ENCODE measurements at regions not wholly inside any gene's neighbourhood (a gene's known extent, or its start where the extent isn't known, plus 50 kb on each side); places are given as distances from the start of the nearest gene placed in this dataset.

- POLR2A ChIA-PET, result no interaction called here
Observed at GRCh38 chr2:220509966-220510365, 882.5 kb downstream of the SLC4A3 start.

GRCh38 chr2:220510668-220511067, 883.2 kb downstream of the SLC4A3 start:
- POLR2A ChIA-PET, result no interaction called here
- H3K27me3 Mint-ChIP-seq, result no peaks in the 10 kb centered on the region
- no peak overlapping the region for H3K27ac Mint-ChIP-seq
- H3K36me3 Mint-ChIP-seq, result no peaks in the 10 kb centered on the region
- no peak overlapping the region for H3K4me3 Mint-ChIP-seq
- H3K9me3 Mint-ChIP-seq, result peaks cover 1% of the 10 kb centered on the region
- ATAC-seq (ENCODE audit: low read depth) (no peak), DNase-seq (no peak)
- H3K4me1 Mint-ChIP-seq, result no peaks in the 10 kb centered on the region

More at GRCh38 chr2:220509966-220510365, 882.5 kb downstream of the SLC4A3 start:
- Mint-ChIP-seq H3K4me1 (no peaks in the 10 kb centered on the region), H3K27ac (no peak overlapping the region), H3K36me3 (no peaks in the 10 kb centered on the region), H3K4me3 (no peak overlapping the region), H3K27me3 (no peaks in the 10 kb centered on the region), H3K9me3 (peaks cover 1% of the 10 kb centered on the region)
- no peak for DNase-seq
- no peak for ATAC-seq (ENCODE audit: low read depth)

GRCh38 chr2:220512419-220512818, 885.0 kb downstream of the SLC4A3 start:
- POLR2A ChIA-PET, result no interaction called here
- Mint-ChIP-seq H3K4me3 (no peak overlapping the region), H3K27me3 (no peaks in the 10 kb centered on the region)

GRCh38 chr2:220513573-220514288, 886.3 kb downstream of the SLC4A3 start:
- Mint-ChIP-seq H3K9me3 (no peaks in the 10 kb centered on the region), H3K36me3 (no peaks in the 10 kb centered on the region), H3K4me3 (no peak overlapping the region), H3K27ac (no peak overlapping the region), H3K27me3 (no peaks in the 10 kb centered on the region), H3K4me1 (no peaks in the 10 kb centered on the region)
- POLR2A ChIA-PET, result no interaction called here
- ATAC-seq (ENCODE audit: low read depth), result no peak
- DNase-seq, result no peak

More at GRCh38 chr2:220512419-220512818, 885.0 kb downstream of the SLC4A3 start:
- peaks cover 1% of the 10 kb centered on the region for H3K9me3 Mint-ChIP-seq
- no peaks in the 10 kb centered on the region for H3K4me1 Mint-ChIP-seq
- DNase-seq (no peak), ATAC-seq (ENCODE audit: low read depth) (no peak)
- H3K36me3 Mint-ChIP-seq, result no peaks in the 10 kb centered on the region
- no peak overlapping the region for H3K27ac Mint-ChIP-seq

GRCh38 chr2:220521551-220521950, 894.1 kb downstream of the SLC4A3 start:
- Mint-ChIP-seq H3K4me1 (no peaks in the 10 kb centered on the region), H3K27ac (no peak overlapping the region), H3K36me3 (no peaks in the 10 kb centered on the region), H3K9me3 (no peaks in the 10 kb centered on the region), H3K4me3 (no peak overlapping the region), H3K27me3 (no peaks in the 10 kb centered on the region)
- ATAC-seq (ENCODE audit: low read depth) (no peak), DNase-seq (no peak)
- POLR2A ChIA-PET, result no interaction called here

- no peaks in the 10 kb centered on the region for H3K4me1 Mint-ChIP-seq
- H3K27ac Mint-ChIP-seq, result no peak overlapping the region
- ATAC-seq (ENCODE audit: low read depth), result no peak
- H3K9me3 Mint-ChIP-seq, result peaks cover 3% of the 10 kb centered on the region
- no peaks in the 10 kb centered on the region for H3K36me3 Mint-ChIP-seq
- no peaks in the 10 kb centered on the region for H3K27me3 Mint-ChIP-seq
- H3K4me3 Mint-ChIP-seq, result no peak overlapping the region
- POLR2A ChIA-PET, result no interaction called here
- no peak for DNase-seq
Observed at GRCh38 chr2:220528180-220528675, 900.8 kb downstream of the SLC4A3 start.

- H3K4me1 Mint-ChIP-seq, result no peaks in the 10 kb centered on the region
- no peak for ATAC-seq (ENCODE audit: low read depth)
- POLR2A ChIA-PET, result no interaction called here
Observed at GRCh38 chr2:220531216-220531615, 903.8 kb downstream of the SLC4A3 start.

GRCh38 chr2:220533485-220533884, 906.1 kb downstream of the SLC4A3 start:
- H3K27me3 Mint-ChIP-seq, result no peaks in the 10 kb centered on the region
- POLR2A ChIA-PET, result no interaction called here
- H3K36me3 Mint-ChIP-seq, result no peaks in the 10 kb centered on the region
- no peak overlapping the region for H3K4me3 Mint-ChIP-seq
- no peak for ATAC-seq (ENCODE audit: low read depth)
- no peak for DNase-seq
- peaks cover 6% of the 10 kb centered on the region for H3K9me3 Mint-ChIP-seq
- H3K27ac Mint-ChIP-seq, result no peak overlapping the region
- no peaks in the 10 kb centered on the region for H3K4me1 Mint-ChIP-seq

More at GRCh38 chr2:220531216-220531615, 903.8 kb downstream of the SLC4A3 start:
- no peak overlapping the region for H3K4me3 Mint-ChIP-seq
- peaks cover 6% of the 10 kb centered on the region for H3K9me3 Mint-ChIP-seq
- no peaks in the 10 kb centered on the region for H3K27me3 Mint-ChIP-seq
- no peak for DNase-seq
- H3K36me3 Mint-ChIP-seq, result no peaks in the 10 kb centered on the region
- H3K27ac Mint-ChIP-seq, result no peak overlapping the region

GRCh38 chr2:220539481-220539880, 912.1 kb downstream of the SLC4A3 start:
- no peak for ATAC-seq (ENCODE audit: low read depth)
- POLR2A ChIA-PET, result no interaction called here
- H3K9me3 Mint-ChIP-seq, result peaks cover 3% of the 10 kb centered on the region
- no peaks in the 10 kb centered on the region for H3K27me3 Mint-ChIP-seq
- H3K36me3 Mint-ChIP-seq, result no peaks in the 10 kb centered on the region
- H3K4me3 Mint-ChIP-seq, result no peak overlapping the region
- no peak overlapping the region for H3K27ac Mint-ChIP-seq
- H3K4me1 Mint-ChIP-seq, result no peaks in the 10 kb centered on the region
- no peak for DNase-seq

GRCh38 chr2:220544049-220544448, 916.6 kb downstream of the SLC4A3 start:
- H3K27me3 Mint-ChIP-seq, result no peaks in the 10 kb centered on the region
- no peaks in the 10 kb centered on the region for H3K9me3 Mint-ChIP-seq
- H3K36me3 Mint-ChIP-seq, result no peaks in the 10 kb centered on the region
- POLR2A ChIA-PET, result no interaction called here
- no peak overlapping the region for H3K4me3 Mint-ChIP-seq
- DNase-seq (no peak), ATAC-seq (ENCODE audit: low read depth) (no peak)
- H3K27ac Mint-ChIP-seq, result no peak overlapping the region
- H3K4me1 Mint-ChIP-seq, result no peaks in the 10 kb centered on the region

GRCh38 chr2:220550995-220551700, 923.7 kb downstream of the SLC4A3 start:
- H3K36me3 Mint-ChIP-seq, result no peaks in the 10 kb centered on the region
- POLR2A ChIA-PET, result no interaction called here
- no peak overlapping the region for H3K27ac Mint-ChIP-seq
- no peak for DNase-seq
- H3K9me3 Mint-ChIP-seq, result no peaks in the 10 kb centered on the region
- ATAC-seq (ENCODE audit: low read depth), result no peak
- H3K4me1 Mint-ChIP-seq, result no peaks in the 10 kb centered on the region
- no peak overlapping the region for H3K4me3 Mint-ChIP-seq
- no peaks in the 10 kb centered on the region for H3K27me3 Mint-ChIP-seq

- no peaks in the 10 kb centered on the region for H3K36me3 Mint-ChIP-seq
- peaks cover 2% of the 10 kb centered on the region for H3K9me3 Mint-ChIP-seq
- no peaks in the 10 kb centered on the region for H3K27me3 Mint-ChIP-seq
- no peak overlapping the region for H3K27ac Mint-ChIP-seq
- no peak overlapping the region for H3K4me3 Mint-ChIP-seq
- no peak for DNase-seq
- no peak for ATAC-seq (ENCODE audit: low read depth)
- H3K4me1 Mint-ChIP-seq, result no peaks in the 10 kb centered on the region
- POLR2A ChIA-PET, result no interaction called here
Observed at GRCh38 chr2:220552790-220553535, 925.5 kb downstream of the SLC4A3 start.

GRCh38 chr2:220555961-220556630, 928.7 kb downstream of the SLC4A3 start:
- H3K27me3 Mint-ChIP-seq, result no peaks in the 10 kb centered on the region
- H3K4me1 Mint-ChIP-seq, result no peaks in the 10 kb centered on the region
- ATAC-seq (ENCODE audit: low read depth), result no peak
- no peak overlapping the region for H3K27ac Mint-ChIP-seq
- H3K36me3 Mint-ChIP-seq, result no peaks in the 10 kb centered on the region
- POLR2A ChIA-PET, result no interaction called here
- no peak for DNase-seq
- H3K4me3 Mint-ChIP-seq, result no peak overlapping the region
- H3K9me3 Mint-ChIP-seq, result peaks cover 4% of the 10 kb centered on the region
